Spleen (tissue), 7 donors: ENCODE measurements at regions not wholly inside any gene's neighbourhood (a gene's known extent, or its start where the extent isn't known, plus 50 kb on each side); places are given as distances from the start of the nearest gene placed in this dataset.

ENCODE experiments used
- POLR2A ChIP-seq, 3 donors: fragments of 450-650 bp; IDR thresholded peaks; one replicate each; pipeline ENCODE4 v1.5.1; 2017; ENCODE audit warnings: antibody characterized with exemption in 3 of 3, mild to moderate bottlenecking in 1 of 3
- POLR2AphosphoS5 ChIP-seq, 3 donors: sonication (generic); formaldehyde crosslinking; IDR thresholded peaks; one replicate each; pipeline ENCODE4 v1.5.1; 2017; ENCODE audit warnings: antibody characterized with exemption in 3 of 3
- TF ChIP-seq, protein P1 (sequence below), 11 experiments: fragments of 200-600 bp in 7 of 11; fragments of 450-650 bp in 4 of 11; sonication (generic) in 4 of 11; IDR thresholded peaks in 8 of 11; conservative IDR thresholded peaks in 3 of 11; 1 replicate in 7 of 11; 2 replicates in 4 of 11; pipeline versions ENCODE4 v1.4.0 to v1.8.0; 2016 to 2021; ENCODE audit warnings: antibody characterized with exemption in 11 of 11, inconsistent platforms in 4 of 11, mild to moderate bottlenecking in 1 of 11
- donor health status: DM: no; HTN: no; CAD: no; lungs with moderate emphysema.
- donor health status: DM: no; HTN: no; CAD: no.
- donor health status: DM: no; HTN: no; CAD: no.

DNA sequence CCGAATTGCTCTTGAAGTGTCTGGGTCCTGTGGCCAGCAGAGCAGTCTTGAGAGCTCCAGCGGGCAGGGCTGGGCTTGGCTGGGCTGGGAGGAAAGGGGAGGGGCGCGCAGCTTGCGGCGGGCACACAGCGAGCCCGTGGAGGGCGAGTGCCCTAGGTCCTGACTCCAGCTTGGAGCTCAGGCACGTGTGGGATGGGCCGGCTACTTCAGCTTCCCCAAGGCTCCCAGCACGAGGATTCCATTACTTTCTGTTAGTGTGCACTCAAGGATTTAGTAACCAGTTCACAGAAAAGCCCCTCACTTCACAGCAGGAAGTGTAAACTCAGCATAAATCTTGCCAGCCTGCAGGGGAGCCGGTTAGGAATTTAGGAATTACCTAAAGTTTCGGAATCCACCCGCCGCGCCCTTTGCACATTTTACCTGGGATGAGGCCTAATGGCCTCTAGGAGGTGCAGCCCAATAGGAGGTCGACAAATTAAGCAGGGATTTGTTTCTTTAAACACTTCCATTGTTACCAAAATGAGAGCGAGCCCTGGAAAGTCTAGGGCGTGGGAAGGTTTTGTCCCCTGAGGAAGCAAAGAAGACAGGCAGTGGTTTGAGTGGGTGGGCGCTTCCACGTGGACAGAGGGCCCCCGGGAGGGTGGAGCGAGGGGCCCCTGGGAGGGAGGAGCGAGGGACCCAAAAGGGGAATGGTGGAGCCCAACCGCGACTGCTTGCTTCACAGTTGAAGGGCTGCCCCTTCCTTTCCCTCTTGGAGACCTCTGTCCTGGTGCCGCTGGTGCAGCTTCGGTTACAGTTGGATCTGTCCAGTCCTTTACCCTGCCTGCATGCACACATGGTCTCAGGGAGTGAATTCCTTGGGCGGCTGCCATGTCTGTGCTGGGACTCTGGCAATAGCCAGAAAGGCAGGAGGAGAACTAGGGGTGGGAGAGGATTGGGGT is 93.3 kb downstream of the CTAGE1 start:
- TF ChIP-seq, protein P1, sequence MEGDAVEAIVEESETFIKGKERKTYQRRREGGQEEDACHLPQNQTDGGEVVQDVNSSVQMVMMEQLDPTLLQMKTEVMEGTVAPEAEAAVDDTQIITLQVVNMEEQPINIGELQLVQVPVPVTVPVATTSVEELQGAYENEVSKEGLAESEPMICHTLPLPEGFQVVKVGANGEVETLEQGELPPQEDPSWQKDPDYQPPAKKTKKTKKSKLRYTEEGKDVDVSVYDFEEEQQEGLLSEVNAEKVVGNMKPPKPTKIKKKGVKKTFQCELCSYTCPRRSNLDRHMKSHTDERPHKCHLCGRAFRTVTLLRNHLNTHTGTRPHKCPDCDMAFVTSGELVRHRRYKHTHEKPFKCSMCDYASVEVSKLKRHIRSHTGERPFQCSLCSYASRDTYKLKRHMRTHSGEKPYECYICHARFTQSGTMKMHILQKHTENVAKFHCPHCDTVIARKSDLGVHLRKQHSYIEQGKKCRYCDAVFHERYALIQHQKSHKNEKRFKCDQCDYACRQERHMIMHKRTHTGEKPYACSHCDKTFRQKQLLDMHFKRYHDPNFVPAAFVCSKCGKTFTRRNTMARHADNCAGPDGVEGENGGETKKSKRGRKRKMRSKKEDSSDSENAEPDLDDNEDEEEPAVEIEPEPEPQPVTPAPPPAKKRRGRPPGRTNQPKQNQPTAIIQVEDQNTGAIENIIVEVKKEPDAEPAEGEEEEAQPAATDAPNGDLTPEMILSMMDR (IDR thresholded peaks at IDR 0.05 in 8 of 11, conservative IDR thresholded peaks at IDR 0.05 in 3 of 11), result no peak
- TF ChIP-seq POLR2A (IDR thresholded peaks at IDR 0.05) (no peak), POLR2AphosphoS5 (IDR thresholded peaks at IDR 0.05) (peak in 2 of 3 donors; percentile 58 to 71)
